MM.1S (cell line): ENCODE measurements at regions not wholly inside any gene's neighbourhood (a gene's known extent, or its start where the extent isn't known, plus 50 kb on each side); places are given as distances from the start of the nearest gene placed in this dataset.

Experiments used
- CTCF ChIP-seq: fragments of 300-600 bp; sonication (generic); IDR thresholded peaks from 2 replicates; pipeline ENCODE4 v1.5.1; 2016; ENCODE audit warnings: antibody characterized with exemption, low read length, mixed read lengths
- EZH2 ChIP-seq: fragments of 300-600 bp; sonication (generic); optimal IDR thresholded peaks from 2 replicates; pipeline ENCODE3; 2017; ENCODE audit warnings: low read depth, mild to moderate bottlenecking, antibody characterized with exemption, low read length, mixed read lengths

GRCh38 chr3:139159356-139159755 is 114.7 kb upstream of the PRR23C start:
- no peak for TF ChIP-seq EZH2
- TF ChIP-seq CTCF: no peak
